Non-pigmented ciliary epithelial cell (primary cell): ENCODE measurements at regions not wholly inside any gene's neighbourhood (a gene's known extent, or its start where the extent isn't known, plus 50 kb on each side); places are given as distances from the start of the nearest gene placed in this dataset.

Source experiments
- DNase-seq: peaks from one replicate; pipeline ENCODE4 v3.0.0-alpha.2; 2010; ENCODE audit warnings: low read depth

GRCh38 chr10:128930515-128930914, 536.5 kb upstream of the MGMT start:
- no peak for DNase-seq

- DNase-seq, result no peak
Observed at GRCh38 chr10:128932071-128932820, 534.8 kb upstream of the MGMT start.

GRCh38 chr10:128934492-128934891, 532.5 kb upstream of the MGMT start:
- DNase-seq, result no peak

- no peak for DNase-seq
Observed at GRCh38 chr10:128936392-128936791, 530.6 kb upstream of the MGMT start.

GRCh38 chr10:128938558-128938957, 528.5 kb upstream of the MGMT start:
- no peak for DNase-seq

- no peak for DNase-seq
Observed at GRCh38 chr10:128940081-128940480, 527.0 kb upstream of the MGMT start.

- DNase-seq, result no peak
Observed at GRCh38 chr10:128943111-128943510, 523.9 kb upstream of the MGMT start.

- no peak for DNase-seq
Observed at GRCh38 chr10:128945398-128945797, 521.6 kb upstream of the MGMT start.

GRCh38 chr10:128950159-128950915, 516.7 kb upstream of the MGMT start:
- no peak for DNase-seq

- DNase-seq, result no peak
Observed at GRCh38 chr10:128950916-128951275, 516.1 kb upstream of the MGMT start.

GRCh38 chr10:128952856-128953255, 514.2 kb upstream of the MGMT start:
- DNase-seq, result no peak

- DNase-seq, result no peak
Observed at GRCh38 chr10:128956149-128956548, 510.9 kb upstream of the MGMT start.

- no peak for DNase-seq
Observed at GRCh38 chr10:128957221-128957620, 509.8 kb upstream of the MGMT start.

GRCh38 chr10:128958834-128959690, 508.0 kb upstream of the MGMT start:
- no peak for DNase-seq

GRCh38 chr10:128959746-128960145, 507.3 kb upstream of the MGMT start:
- DNase-seq, result no peak

GRCh38 chr10:128960517-128960916, 506.5 kb upstream of the MGMT start:
- DNase-seq, result no peak

- DNase-seq, result no peak
Observed at GRCh38 chr10:128962182-128962581, 504.9 kb upstream of the MGMT start.

- DNase-seq, result no peak
Observed at GRCh38 chr10:128963211-128964099, 503.6 kb upstream of the MGMT start.

GRCh38 chr10:128964100-128964403, 503.0 kb upstream of the MGMT start:
- no peak for DNase-seq

GRCh38 chr10:128967980-128968756, 498.9 kb upstream of the MGMT start:
- DNase-seq, result no peak

- DNase-seq, result no peak
Observed at GRCh38 chr10:128969551-128969950, 497.5 kb upstream of the MGMT start.
